ENCODE measurements at regions not wholly inside any gene's neighbourhood (a gene's known extent, or its start where the extent isn't known, plus 50 kb on each side); places are given as distances from the start of the nearest gene placed in this dataset.

DNA sequence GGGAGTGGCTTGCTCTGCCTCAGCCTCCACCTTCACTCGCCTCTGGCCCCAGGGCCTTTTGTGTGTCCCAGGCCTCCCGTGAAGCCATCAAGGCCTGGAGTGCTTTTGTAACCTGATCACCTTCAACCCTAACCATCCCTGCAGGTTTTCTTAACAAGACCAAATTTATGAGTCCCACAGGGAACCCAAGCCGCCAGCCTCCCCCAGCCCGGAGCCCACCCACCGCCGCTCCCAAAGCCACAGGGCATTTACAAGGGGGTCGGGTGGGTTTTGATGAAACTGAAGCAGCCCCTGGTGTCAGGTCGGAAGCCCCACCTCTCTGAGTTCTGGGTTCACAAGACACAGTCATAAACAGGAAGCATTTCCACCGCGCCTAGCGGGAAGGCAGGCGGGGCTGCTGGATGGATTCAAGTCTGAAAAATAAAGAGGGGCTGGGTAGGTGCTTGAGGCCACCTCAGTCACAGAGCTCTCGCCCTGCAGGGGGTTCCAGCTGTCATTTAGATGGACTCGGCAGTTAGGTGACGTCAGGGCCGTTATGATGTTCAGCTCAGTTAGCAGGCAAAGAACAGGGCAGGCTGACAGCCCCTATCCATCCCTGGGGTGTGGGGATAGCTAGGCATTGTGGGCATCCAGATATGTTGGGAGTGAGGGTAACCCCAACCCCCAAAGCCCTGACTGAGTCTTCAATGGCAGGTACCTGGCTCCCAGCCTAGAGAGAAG is 128.5 kb downstream of the BCOR start:
- Histone ChIP-seq H3K36me3 (replicated peaks in 1 of 2; ENCODE audit: insufficient read depth in 1 of 2, low read depth in 2 of 2) (no peaks in the 10 kb centered on the region), H3K4me3 (no peak overlapping the region), H3K9me3 (no peaks in the 10 kb centered on the region), H3K4me1 (no peaks in the 10 kb centered on the region), H3K27me3 (no peaks in the 10 kb centered on the region), H3K27ac (peak overlapping the region in 2 of 4 donors; percentile 6 to 21)
- 57 to 61% methylated on average over 5 to 12 of the region's 16 CpGs for WGBS, 2 donors
- peak; percentile 33 for ATAC-seq
- intact Hi-C loops (cut with DNase I): no loop called here
- peak in 1 of 4 donors; percentile 12 for DNase-seq
- no peak for TF ChIP-seq POLR2A (IDR thresholded peaks at IDR 0.05)
- TF ChIP-seq, protein P1, sequence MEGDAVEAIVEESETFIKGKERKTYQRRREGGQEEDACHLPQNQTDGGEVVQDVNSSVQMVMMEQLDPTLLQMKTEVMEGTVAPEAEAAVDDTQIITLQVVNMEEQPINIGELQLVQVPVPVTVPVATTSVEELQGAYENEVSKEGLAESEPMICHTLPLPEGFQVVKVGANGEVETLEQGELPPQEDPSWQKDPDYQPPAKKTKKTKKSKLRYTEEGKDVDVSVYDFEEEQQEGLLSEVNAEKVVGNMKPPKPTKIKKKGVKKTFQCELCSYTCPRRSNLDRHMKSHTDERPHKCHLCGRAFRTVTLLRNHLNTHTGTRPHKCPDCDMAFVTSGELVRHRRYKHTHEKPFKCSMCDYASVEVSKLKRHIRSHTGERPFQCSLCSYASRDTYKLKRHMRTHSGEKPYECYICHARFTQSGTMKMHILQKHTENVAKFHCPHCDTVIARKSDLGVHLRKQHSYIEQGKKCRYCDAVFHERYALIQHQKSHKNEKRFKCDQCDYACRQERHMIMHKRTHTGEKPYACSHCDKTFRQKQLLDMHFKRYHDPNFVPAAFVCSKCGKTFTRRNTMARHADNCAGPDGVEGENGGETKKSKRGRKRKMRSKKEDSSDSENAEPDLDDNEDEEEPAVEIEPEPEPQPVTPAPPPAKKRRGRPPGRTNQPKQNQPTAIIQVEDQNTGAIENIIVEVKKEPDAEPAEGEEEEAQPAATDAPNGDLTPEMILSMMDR (IDR thresholded peaks at IDR 0.05): no peak

DNA sequence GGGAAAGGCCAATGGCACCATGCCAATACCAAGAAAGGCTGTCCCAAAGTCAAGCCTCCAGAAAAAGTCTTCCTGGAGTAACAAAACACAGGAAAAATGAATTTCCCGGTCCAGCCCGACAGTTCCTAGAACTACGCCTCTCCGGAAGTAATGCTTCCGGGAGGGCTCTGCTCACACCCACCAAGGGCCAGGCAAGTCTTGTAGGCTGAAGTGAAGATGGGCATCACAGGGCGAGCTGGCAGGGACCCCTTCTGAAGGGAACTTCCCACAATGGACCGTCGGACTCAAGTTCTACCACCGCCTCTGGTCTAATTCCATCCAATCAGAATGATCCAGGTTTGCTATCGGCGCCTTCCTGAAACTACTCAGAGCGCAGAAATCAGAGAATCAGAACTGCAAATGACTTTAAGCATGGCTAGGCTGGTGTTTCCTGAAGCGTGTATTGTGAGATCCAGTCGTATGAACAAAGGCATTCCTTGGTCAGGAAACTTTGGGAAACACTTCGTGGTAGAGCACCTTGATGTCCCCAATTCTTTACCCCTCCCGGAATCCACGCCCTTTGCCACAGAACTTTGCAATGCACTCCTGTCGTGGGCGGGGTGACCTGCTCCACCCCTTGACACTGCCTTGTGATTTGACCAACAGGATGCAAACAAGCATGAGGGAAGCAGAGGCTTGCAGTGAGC is 127.8 kb downstream of the BCOR start:
- H3K4me3 ChIP-seq: no peak overlapping the region
- no peaks in the 10 kb centered on the region for H3K36me3 ChIP-seq (replicated peaks in 1 of 2; ENCODE audit: insufficient read depth in 1 of 2, low read depth in 2 of 2)
- TF ChIP-seq, protein P1 (IDR thresholded peaks at IDR 0.05): no peak
- TF ChIP-seq POLR2A (IDR thresholded peaks at IDR 0.05): no peak
- peak overlapping the region in 2 of 4 donors; percentile 6 to 21 for H3K27ac ChIP-seq
- H3K27me3 ChIP-seq: no peaks in the 10 kb centered on the region
- no peaks in the 10 kb centered on the region for H3K4me1 ChIP-seq
- peak in 1 of 4 donors; percentile 7 for DNase-seq
- ATAC-seq: peak; percentile 27
- WGBS, 2 donors: 61 to 88% methylated on average over 8 to 17 of the region's 19 CpGs
- H3K9me3 ChIP-seq: no peaks in the 10 kb centered on the region
- intact Hi-C loops (cut with DNase I): no loop called here

GRCh38 chrX:39971760-39972159 is 126.0 kb downstream of the BCOR start:
- TF ChIP-seq POLR2A (IDR thresholded peaks at IDR 0.05): no peak
- TF ChIP-seq, protein P1 (IDR thresholded peaks at IDR 0.05): no peak
- no peak overlapping the region for H3K27ac ChIP-seq
- H3K4me1 ChIP-seq: no peaks in the 10 kb centered on the region
- 100% methylated on average over 2 of the region's 2 CpGs; no CpG with 5 or more reads in 1 of the 2 donors for WGBS, 2 donors
- no peaks in the 10 kb centered on the region for H3K36me3 ChIP-seq (replicated peaks in 1 of 2; ENCODE audit: insufficient read depth in 1 of 2, low read depth in 2 of 2)
- no peak for DNase-seq
- H3K27me3 ChIP-seq: no peaks in the 10 kb centered on the region
- intact Hi-C loops (cut with DNase I): no loop called here
- H3K4me3 ChIP-seq: no peak overlapping the region
- no peak for ATAC-seq
- no peaks in the 10 kb centered on the region for H3K9me3 ChIP-seq

DNA sequence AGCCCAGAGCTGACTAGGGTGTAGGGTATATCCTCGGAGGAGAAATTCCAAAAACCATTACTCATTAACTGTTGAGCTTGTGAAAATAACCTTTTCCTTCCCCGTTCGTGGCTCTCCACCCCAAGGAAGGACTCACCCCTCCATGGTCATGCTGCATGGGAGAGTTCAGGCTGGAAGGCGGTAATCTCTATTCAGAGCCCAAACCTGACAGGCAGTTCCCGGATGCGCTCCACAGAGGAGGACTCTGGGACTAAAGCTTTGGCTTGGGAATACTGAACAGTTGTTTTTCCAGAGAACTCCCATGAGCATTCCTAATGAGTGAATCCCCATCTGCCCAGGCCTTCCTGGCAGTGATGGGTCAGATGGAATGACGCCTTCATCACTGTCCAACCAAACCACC is 125.4 kb downstream of the BCOR start:
- intact Hi-C loops (cut with DNase I): no loop called here
- Histone ChIP-seq H3K27me3 (no peaks in the 10 kb centered on the region), H3K4me3 (no peak overlapping the region), H3K27ac (no peak overlapping the region), H3K4me1 (no peaks in the 10 kb centered on the region), H3K36me3 (replicated peaks in 1 of 2; ENCODE audit: insufficient read depth in 1 of 2, low read depth in 2 of 2) (no peaks in the 10 kb centered on the region), H3K9me3 (no peaks in the 10 kb centered on the region)
- 25 to 79% methylated on average over 1 to 7 of the region's 7 CpGs for WGBS, 2 donors
- DNase-seq (no peak), ATAC-seq (no peak)
- TF ChIP-seq, protein P1 (IDR thresholded peaks at IDR 0.05): no peak
- TF ChIP-seq POLR2A (IDR thresholded peaks at IDR 0.05): no peak

Data from body of pancreas (tissue), 4 donors.